NB4 (cell line): ENCODE measurements at regions not wholly inside any gene's neighbourhood (a gene's known extent, or its start where the extent isn't known, plus 50 kb on each side); places are given as distances from the start of the nearest gene placed in this dataset.

Source experiments
- DNase-seq: peaks from one replicate; pipeline ENCODE4 v3.0.0; 2010; ENCODE audit warnings: low read depth
- H3K4me3 ChIP-seq: one replicate; pipeline ENCODE4 v1.5.1; 2011; ENCODE audit warnings: mild to moderate bottlenecking, low read depth, low read length, moderate library complexity
- MAX ChIP-seq: IDR thresholded peaks from 2 replicates; pipeline ENCODE4 v1.6.1; 2011; ENCODE audit warnings: low read depth, low read length
- MYC ChIP-seq: IDR thresholded peaks from 2 replicates; pipeline ENCODE4 v1.6.1; 2011; ENCODE audit warnings: low read depth, low read length
- POLR2A ChIP-seq: IDR thresholded peaks from 2 replicates; pipeline ENCODE4 v1.6.1; 2011; ENCODE audit warnings: mild to moderate bottlenecking; ENCODE audit not compliant: insufficient read length; ENCODE audit errors: extremely low read depth
- TF ChIP-seq, protein P1 (sequence below): IDR thresholded peaks from one replicate; pipeline ENCODE4 v1.5.1; 2012; ENCODE audit warnings: low read depth, low read length

GRCh38 chr10:123579675-123580074 lies 86.5 kb upstream of the GPR26 start:
- no peak for DNase-seq
- no peak for TF ChIP-seq MYC
- TF ChIP-seq MAX: no peak
- TF ChIP-seq, protein P1, sequence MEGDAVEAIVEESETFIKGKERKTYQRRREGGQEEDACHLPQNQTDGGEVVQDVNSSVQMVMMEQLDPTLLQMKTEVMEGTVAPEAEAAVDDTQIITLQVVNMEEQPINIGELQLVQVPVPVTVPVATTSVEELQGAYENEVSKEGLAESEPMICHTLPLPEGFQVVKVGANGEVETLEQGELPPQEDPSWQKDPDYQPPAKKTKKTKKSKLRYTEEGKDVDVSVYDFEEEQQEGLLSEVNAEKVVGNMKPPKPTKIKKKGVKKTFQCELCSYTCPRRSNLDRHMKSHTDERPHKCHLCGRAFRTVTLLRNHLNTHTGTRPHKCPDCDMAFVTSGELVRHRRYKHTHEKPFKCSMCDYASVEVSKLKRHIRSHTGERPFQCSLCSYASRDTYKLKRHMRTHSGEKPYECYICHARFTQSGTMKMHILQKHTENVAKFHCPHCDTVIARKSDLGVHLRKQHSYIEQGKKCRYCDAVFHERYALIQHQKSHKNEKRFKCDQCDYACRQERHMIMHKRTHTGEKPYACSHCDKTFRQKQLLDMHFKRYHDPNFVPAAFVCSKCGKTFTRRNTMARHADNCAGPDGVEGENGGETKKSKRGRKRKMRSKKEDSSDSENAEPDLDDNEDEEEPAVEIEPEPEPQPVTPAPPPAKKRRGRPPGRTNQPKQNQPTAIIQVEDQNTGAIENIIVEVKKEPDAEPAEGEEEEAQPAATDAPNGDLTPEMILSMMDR: no peak
- TF ChIP-seq POLR2A: no peak
- H3K4me3 ChIP-seq: no peak overlapping the region

GRCh38 chr10:123580426-123580825 lies 85.7 kb upstream of the GPR26 start:
- no peak overlapping the region for H3K4me3 ChIP-seq
- TF ChIP-seq POLR2A: no peak
- no peak for DNase-seq

DNA sequence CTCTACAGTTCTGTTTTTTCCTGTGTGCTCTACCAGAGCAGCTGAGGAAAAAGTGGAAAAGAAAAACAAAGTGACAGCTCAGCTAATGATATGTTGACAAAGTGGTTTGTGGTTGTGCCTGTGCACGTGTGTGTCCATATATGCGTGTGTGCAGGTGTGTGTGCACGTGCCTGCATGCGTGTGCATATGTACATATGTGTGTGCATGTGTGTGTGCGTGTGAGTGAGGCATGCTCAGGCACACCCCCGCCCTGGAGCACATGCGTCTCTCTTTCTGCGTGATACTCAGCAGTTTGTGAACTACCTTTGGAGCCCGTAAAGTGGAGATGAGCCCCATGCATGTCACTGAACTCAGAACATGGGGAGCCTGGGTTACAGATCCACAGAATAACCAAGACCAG lies 84.5 kb upstream of the GPR26 start:
- DNase-seq: no peak
- TF ChIP-seq POLR2A (no peak), MAX (0 out of 2 replicates have a peak, but pooled peaks have one; percentile 6)
- no peak overlapping the region for H3K4me3 ChIP-seq

DNA sequence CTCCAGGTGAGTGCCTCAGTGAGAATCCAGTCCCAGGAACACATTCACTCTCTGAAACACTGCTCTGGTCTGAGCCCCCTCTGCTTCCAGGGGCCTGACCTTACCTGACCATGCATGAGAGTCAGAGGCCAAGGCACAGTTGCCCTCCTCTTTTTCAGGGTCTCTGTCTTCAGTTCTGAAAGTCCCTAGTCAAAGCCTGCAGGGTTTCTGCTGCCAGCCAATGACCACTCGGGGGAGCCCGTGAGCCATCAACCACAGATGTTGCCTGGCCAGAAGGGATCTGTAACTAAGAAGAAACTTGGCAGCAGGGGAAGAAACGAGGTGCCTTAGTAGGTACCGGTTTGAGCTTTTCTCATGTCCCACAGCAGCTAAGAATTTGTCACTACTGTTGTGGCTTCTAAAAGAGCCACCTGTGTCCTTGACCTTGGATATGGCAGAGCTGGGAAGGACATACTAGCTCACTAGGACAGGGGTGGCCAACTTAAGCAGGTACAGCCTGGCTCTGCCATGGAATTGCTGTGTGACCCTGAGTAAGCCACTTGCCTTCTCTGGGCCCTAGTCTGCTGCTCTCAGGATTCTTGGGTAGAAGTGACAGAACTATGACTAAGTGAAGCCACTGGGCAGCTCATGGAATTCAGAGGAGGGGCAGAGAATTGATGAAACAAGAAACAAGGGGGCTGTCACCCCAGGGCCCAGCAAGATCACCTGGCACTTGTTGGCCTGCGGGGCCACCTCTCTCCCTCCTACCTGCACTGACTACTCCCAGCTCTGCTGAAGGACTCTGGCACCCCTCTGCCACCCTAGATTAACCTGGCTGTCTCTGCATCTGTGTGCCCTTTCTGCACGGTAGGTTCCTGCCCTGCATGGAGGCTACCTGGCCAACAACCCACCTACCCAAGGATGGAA lies 83.8 kb upstream of the GPR26 start:
- TF ChIP-seq, protein P1: peak; percentile 95
- TF ChIP-seq MAX: no peak
- peak; percentile 75 for DNase-seq
- no peak overlapping the region for H3K4me3 ChIP-seq

GRCh38 chr10:123583639-123584418 lies 82.3 kb upstream of the GPR26 start:
- DNase-seq: peak; percentile 59
- TF ChIP-seq POLR2A: no peak
- TF ChIP-seq MYC: no peak
- TF ChIP-seq MAX: no peak
- TF ChIP-seq, protein P1: peak; percentile 87

GRCh38 chr10:123584419-123584775 lies 81.8 kb upstream of the GPR26 start:
- no peak for DNase-seq
- TF ChIP-seq, protein P1: peak; percentile 8
- no peak for TF ChIP-seq MYC
- no peak overlapping the region for H3K4me3 ChIP-seq

More at GRCh38 chr10:123583639-123584418, 82.3 kb upstream of the GPR26 start:
- no peak overlapping the region for H3K4me3 ChIP-seq
